ENCODE measurements at regions not wholly inside any gene's neighbourhood (a gene's known extent, or its start where the extent isn't known, plus 50 kb on each side); places are given as distances from the start of the nearest gene placed in this dataset.
"Not testable (repeated sequence)": the region's sequence is repeated elsewhere in the genome, so short reads cannot be mapped to it uniquely, and the experiment has no call there.

DNA sequence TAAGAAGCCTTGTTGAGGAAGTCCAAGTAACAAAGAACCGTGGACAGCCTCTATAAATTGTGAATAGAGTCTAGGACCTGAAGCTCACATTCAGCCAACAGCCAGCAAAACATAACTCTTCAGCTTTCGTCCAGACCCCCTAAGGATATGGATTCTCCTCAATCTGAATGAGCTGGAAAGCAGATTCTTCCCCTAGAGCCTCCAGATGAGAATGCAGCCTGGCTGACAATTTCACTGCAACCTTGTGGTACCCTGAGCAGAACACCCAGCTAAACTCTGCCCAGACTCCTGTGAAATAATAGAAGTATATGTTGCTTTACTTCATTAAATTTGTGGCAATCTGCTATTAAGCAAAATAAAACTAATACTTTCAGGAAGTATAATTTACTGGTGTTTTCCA is 483.5 kb upstream of the SLC8A1 start:
- DNase-seq (ENCODE audit: low read depth in 3 of 3) = no peak

DNA sequence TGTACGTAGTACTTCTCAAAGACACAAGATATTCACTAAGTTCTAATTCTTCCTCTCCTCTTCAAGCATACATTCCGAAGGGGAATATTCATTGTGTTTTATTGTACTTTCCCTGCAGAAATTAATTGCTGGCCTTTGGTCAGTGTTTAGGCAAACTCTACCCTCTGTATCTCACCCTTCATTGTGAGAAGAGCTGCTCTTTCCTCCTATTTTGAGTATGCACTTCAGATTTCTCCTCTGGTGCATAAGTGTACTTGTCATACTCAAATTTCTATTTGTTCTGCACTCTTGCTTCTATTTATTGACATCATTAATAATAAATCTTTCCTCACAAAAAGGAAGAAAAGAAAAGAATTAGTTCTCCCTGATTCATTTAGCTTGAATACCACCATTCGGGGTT is 485.4 kb upstream of the SLC8A1 start:
- DNase-seq (ENCODE audit: low read depth in 3 of 3) = no peak

GRCh38 chr2:40953341-40953740 is 501.5 kb upstream of the SLC8A1 start:
- no peak for DNase-seq (ENCODE audit: low read depth in 3 of 3)

DNA sequence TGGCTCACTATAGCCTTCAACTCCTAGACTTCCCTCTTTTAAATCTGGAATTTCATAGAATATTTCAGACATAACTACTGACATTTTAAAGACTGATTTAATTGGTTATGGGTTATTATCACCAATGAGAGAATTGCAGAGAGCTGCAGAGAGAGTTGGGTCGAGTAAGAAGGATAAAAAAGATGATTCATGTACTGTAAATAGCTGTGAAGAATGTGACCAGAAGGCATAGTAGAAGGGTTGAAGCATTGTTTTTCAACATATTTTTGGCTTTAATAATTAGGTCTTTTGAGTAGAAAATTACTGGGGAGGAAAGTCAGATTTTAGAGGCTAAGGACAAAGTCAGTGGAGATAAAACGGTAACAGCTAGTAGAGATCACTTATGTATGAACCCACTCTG is 503.2 kb upstream of the SLC8A1 start:
- no peak for DNase-seq (ENCODE audit: low read depth in 3 of 3)

DNA sequence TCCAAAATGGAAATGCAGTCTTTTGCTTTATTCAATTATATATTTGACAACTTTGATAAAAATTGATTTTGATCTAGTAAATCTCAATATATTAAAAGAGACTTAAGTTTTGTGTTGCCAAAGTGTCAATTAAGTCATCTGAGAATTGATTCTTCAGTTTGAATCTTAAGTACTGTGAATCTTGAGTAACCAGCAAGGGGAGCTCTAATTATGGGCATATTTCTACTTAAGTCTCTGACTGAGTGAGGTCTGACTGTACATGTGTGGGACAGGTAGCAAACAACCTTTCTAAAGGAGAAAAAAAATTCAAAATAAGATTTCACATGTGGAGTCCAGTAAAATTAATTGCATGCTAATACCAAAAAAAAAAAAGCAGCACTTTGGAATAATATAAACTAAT is 503.7 kb upstream of the SLC8A1 start:
- DNase-seq (ENCODE audit: low read depth in 3 of 3) = no peak

GRCh38 chr2:40957508-40957907 is 505.6 kb upstream of the SLC8A1 start:
- no peak for DNase-seq (ENCODE audit: low read depth in 3 of 3)

GRCh38 chr2:40962026-40962425 is 510.1 kb upstream of the SLC8A1 start:
- DNase-seq (ENCODE audit: low read depth in 3 of 3) = no peak

DNA sequence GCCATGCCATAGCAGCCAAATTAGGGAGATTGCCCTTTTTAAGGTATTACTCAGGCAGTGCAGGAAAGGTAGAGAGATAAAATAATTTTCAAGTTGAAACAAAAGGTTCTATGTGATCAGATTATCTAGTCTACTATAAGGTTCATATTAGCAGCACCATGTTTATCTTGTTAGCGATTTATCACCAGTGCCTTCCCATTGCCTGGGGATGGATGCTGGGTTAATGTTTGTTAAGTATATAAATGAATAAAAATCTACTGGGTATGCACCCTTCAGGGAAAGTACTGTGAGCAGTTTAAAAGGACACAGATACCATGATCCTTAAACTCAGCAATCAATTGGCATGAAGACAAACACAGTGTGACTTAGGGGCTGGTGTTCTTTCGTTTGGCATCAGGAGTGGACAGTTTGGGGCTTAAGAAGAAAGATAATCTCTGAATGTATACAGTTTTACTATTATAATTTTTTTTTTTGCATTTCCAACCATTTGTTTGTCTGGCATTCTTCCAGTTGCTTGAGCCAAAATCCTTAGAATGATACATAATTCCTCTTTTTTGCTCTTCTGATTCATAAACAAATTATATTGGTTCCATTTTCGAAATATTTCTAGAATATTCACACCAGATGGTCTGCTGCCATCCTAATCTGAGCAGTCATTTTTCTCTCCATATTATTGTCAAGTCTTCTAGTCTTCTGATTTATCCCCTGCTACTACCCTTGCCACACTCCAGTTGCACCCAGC is 512.8 kb upstream of the SLC8A1 start:
- no peak for DNase-seq (ENCODE audit: low read depth in 3 of 3)

- no peak for DNase-seq (ENCODE audit: low read depth in 3 of 3)
Observed at GRCh38 chr2:40967451-40967850, 515.6 kb upstream of the SLC8A1 start.

GRCh38 chr2:40975151-40975550 is 523.3 kb upstream of the SLC8A1 start:
- no peak for DNase-seq (ENCODE audit: low read depth in 3 of 3)

GRCh38 chr2:40997362-40997761 is 545.5 kb upstream of the SLC8A1 start:
- no peak for DNase-seq (ENCODE audit: low read depth in 3 of 3)

DNA sequence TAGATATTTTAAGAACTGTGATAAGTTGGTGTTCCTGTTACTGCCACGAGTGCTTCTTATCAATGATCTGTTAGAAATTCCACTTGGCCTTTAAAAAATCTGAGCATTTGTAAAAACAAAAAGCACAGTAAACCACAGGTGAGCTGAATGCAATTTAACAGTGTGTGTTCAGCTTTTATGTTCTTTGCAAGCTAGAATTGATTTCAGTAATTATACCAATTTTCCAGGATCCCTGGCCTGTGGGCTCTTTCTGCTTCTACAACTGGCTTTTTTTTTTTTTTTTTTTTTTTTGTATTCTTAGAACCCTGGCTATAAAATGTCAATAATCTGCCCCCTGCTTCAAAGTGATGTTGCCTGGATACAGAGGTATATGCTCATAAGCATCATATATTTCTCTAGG is 548.5 kb upstream of the SLC8A1 start:
- DNase-seq (ENCODE audit: low read depth in 3 of 3) = no peak

DNA sequence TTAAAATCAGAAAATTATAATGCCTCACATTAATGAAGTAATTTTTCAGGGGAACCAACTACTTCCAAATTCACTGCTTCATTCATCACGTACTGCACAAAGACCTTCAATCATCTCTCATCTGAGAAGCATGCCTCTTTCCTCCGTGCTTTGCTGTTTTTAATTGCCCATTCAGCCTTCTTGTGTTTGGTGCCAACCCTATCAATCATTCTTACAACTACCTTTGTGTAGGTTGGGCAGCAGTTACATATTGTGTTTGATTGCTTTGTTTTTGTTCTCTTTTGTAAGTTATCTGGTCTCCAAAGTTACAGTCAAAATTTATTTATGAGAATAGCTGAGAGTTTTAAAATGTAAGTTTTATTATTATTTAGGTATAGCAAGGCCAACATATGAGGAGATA is 549.0 kb upstream of the SLC8A1 start:
- DNase-seq (ENCODE audit: low read depth in 3 of 3) = no peak

- DNase-seq (ENCODE audit: low read depth in 3 of 3) = no peak
Observed at GRCh38 chr2:41004700-41005099, 552.8 kb upstream of the SLC8A1 start.

DNA sequence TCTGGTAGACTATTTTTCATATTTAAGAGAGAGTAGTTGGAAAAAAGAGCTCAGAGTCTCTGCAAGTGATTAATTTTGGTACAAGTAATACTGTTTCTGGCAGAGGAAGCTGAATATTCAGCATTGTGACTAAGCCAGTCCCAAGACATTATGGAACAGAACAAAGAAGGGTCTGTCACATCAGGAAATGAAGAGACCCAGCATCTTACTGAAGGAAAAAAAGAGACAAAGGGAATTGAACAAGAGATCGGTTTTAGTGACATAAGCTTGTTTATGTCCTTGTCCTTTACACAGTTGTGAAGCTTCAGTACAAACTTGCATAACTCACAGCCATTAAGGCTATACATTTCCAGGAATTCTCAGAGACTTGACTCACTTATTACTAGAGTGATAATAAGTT is 568.5 kb upstream of the SLC8A1 start:
- no peak for DNase-seq (ENCODE audit: low read depth in 3 of 3)

GRCh38 chr2:41024816-41025215 is 572.9 kb upstream of the SLC8A1 start:
- DNase-seq (ENCODE audit: low read depth in 3 of 3) = no peak

GRCh38 chr2:41026613-41027012 is 574.7 kb upstream of the SLC8A1 start:
- no peak for DNase-seq (ENCODE audit: low read depth in 3 of 3)

GRCh38 chr2:41027095-41027494 is 575.2 kb upstream of the SLC8A1 start:
- DNase-seq (ENCODE audit: low read depth in 3 of 3) = no peak

- DNase-seq (ENCODE audit: low read depth in 3 of 3) = no peak
Observed at GRCh38 chr2:41031282-41031681, 579.4 kb upstream of the SLC8A1 start.

- DNase-seq (ENCODE audit: low read depth in 3 of 3) = no peak
Observed at GRCh38 chr2:41032715-41033114, 580.8 kb upstream of the SLC8A1 start.

DNA sequence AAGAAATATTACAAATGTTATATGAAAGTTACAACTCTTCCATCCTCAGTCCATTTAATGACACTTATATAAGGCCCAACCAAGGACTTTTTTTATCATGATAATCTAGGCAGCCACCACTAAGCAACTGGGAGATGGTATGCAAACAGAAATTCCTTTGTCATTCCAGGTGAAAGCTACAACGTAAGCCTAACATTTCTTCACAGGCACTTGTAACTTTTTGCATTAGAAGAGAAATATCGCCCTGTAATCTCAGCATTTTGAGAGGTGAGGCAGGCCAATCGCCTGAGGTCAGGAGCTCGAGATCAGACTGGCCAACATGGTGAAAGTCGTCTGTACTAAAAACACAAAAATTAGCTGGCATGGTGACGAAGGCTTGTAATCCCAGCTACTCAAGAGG is 581.2 kb upstream of the SLC8A1 start:
- no peak for DNase-seq (ENCODE audit: low read depth in 3 of 3)

GRCh38 chr2:41038408-41038807 is 586.5 kb upstream of the SLC8A1 start:
- DNase-seq (ENCODE audit: low read depth in 3 of 3) = no peak

- DNase-seq (ENCODE audit: low read depth in 3 of 3) = not testable (repeated sequence)
Observed at GRCh38 chr2:41039750-41040149, 587.9 kb upstream of the SLC8A1 start.

All from stimulated activated CD4-positive, alpha-beta T cell treated with anti-CD3 and anti-CD28 coated beads, TNF-alpha, amount 100 ng/mL, for 4 hours (primary cell).